BJ (cell line): ENCODE measurements at regions not wholly inside any gene's neighbourhood (a gene's known extent, or its start where the extent isn't known, plus 50 kb on each side); places are given as distances from the start of the nearest gene placed in this dataset.

Source experiments
- CTCF ChIA-PET: fragments of 350-600 bp; formaldehyde crosslinking; extraction: SDS; loops from one replicate; lab custom pipeline; 2021; ENCODE audit warnings: antibody characterized with exemption, inconsistent platforms; lab: Yijun Ruan, JAX
- POLR2A ChIA-PET: fragments of 300-600 bp; sonication (Branson Sonifier 250); formaldehyde crosslinking; extraction: SDS; loops from one replicate; lab custom pipeline; 2021; ENCODE audit warnings: antibody characterized with exemption; lab: Charles Lee
- DNase-seq: peaks from one replicate; pipeline ENCODE4 v3.0.0-alpha.2; 2011; ENCODE audit warnings: low read depth
- H3K27me3 ChIP-seq: 2 replicates; pipeline ENCODE4 v1.6.0; 2011; ENCODE audit warnings: low read length; ENCODE audit not compliant: control insufficient read depth, insufficient read depth
- H3K36me3 ChIP-seq: 2 replicates; pipeline ENCODE4 v1.5.1; 2011; ENCODE audit warnings: low read length; ENCODE audit not compliant: control insufficient read depth, insufficient read depth
- H3K4me3 ChIP-seq: 2 replicates; pipeline ENCODE4 v1.5.1; 2011; ENCODE audit warnings: low read depth, mild to moderate bottlenecking, control low read depth, low read length
- TF ChIP-seq, protein P1 (sequence below): IDR thresholded peaks from 2 replicates; pipeline ENCODE4 v1.5.1; 2011; ENCODE audit warnings: low read depth, mild to moderate bottlenecking, control low read depth, inconsistent platforms, low read length, moderate library complexity; ENCODE audit not compliant: insufficient read depth

DNA sequence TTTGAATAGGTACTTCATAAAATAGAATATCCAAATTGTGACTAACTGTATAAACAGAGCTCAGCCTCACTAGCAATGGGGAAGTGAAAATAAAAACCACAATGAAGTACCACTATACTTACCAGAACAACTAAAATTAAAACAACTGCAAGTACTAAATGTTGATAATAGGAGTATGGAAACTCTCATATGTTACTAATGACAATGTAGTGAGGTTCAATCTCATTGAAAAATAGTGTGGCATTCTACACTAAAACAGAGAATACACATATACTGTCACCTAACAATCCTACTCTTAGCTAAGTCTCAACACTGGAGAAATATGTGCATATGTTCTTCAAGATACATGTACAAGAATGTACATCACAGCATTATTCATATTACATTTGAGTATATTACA lies 132.0 kb upstream of the CARMIL1 start:
- Histone ChIP-seq H3K4me3 (no peak overlapping the region), H3K27me3 (no peaks in the 10 kb centered on the region), H3K36me3 (no peaks in the 10 kb centered on the region)
- CTCF ChIA-PET: no interaction called here
- POLR2A ChIA-PET: no interaction called here
- TF ChIP-seq, protein P1, sequence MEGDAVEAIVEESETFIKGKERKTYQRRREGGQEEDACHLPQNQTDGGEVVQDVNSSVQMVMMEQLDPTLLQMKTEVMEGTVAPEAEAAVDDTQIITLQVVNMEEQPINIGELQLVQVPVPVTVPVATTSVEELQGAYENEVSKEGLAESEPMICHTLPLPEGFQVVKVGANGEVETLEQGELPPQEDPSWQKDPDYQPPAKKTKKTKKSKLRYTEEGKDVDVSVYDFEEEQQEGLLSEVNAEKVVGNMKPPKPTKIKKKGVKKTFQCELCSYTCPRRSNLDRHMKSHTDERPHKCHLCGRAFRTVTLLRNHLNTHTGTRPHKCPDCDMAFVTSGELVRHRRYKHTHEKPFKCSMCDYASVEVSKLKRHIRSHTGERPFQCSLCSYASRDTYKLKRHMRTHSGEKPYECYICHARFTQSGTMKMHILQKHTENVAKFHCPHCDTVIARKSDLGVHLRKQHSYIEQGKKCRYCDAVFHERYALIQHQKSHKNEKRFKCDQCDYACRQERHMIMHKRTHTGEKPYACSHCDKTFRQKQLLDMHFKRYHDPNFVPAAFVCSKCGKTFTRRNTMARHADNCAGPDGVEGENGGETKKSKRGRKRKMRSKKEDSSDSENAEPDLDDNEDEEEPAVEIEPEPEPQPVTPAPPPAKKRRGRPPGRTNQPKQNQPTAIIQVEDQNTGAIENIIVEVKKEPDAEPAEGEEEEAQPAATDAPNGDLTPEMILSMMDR: no peak
- DNase-seq: no peak

DNA sequence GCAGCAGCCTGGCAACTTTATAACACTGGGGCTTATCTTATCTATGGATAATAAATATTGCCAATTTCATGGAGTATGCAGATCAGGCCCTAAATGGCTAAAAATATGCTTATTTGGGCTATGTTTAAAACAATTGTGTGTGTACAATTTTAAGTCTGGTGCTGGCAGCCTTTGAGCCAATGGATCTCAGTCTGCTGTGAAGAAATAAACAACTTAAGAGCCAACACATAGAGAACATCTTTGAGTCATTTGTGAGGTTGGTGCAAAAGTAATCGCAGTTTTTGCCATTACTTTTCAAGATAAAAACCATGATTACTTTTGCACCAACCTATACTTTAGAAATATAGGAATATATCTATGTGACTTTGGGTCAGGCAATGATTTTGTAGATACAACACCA lies 129.1 kb upstream of the CARMIL1 start:
- Histone ChIP-seq H3K27me3 (no peaks in the 10 kb centered on the region), H3K4me3 (no peak overlapping the region), H3K36me3 (no peaks in the 10 kb centered on the region)
- TF ChIP-seq, protein P1: no peak
- CTCF ChIA-PET: no interaction called here
- POLR2A ChIA-PET: no interaction called here
- DNase-seq: no peak

DNA sequence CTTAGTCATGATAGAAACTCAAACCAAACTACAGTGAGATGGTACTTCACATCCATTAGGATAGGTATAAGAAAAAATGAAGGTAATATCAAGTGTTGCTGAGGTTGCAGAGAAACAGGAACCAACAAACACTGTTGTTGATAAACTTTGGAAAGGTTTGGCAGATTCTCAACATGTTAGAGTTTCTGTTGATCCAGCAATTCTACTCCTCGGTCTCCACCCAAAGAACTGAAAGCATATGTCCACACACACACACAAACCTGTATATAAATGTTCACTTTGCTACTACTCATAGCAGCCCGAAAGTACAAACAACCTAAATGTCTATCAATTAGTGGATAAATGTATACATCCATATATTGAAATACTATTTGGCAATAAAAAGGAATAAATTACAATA lies 128.3 kb upstream of the CARMIL1 start:
- Histone ChIP-seq H3K4me3 (no peak overlapping the region), H3K27me3 (no peaks in the 10 kb centered on the region), H3K36me3 (no peaks in the 10 kb centered on the region)
- DNase-seq: no peak
- POLR2A ChIA-PET: no interaction called here
- CTCF ChIA-PET: no interaction called here
- TF ChIP-seq, protein P1: no peak

DNA sequence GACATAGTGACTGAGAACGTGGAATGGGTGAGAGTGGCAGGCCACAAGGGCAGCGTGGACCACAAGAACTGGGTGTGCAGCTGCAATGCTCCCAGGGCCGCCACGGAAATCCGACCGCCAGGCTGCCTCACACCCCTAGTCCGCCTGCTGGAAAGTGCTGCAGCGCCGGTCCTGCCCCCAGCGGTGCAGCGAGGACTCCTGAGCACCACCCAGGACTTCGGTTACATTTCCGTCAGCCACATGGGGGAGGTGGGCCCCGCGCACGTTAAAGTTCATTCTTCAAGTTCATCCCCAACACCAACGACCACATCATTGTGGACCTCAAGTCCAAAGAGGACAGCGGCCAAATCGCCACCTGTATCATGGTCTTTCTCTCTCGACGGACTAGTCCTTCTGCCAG lies 126.1 kb upstream of the CARMIL1 start:
- H3K27me3 ChIP-seq: no peaks in the 10 kb centered on the region
- DNase-seq: no peak
- H3K4me3 ChIP-seq: no peak overlapping the region
- CTCF ChIA-PET: no interaction called here
- TF ChIP-seq, protein P1: no peak
- POLR2A ChIA-PET: no interaction called here
- H3K36me3 ChIP-seq: no peaks in the 10 kb centered on the region

DNA sequence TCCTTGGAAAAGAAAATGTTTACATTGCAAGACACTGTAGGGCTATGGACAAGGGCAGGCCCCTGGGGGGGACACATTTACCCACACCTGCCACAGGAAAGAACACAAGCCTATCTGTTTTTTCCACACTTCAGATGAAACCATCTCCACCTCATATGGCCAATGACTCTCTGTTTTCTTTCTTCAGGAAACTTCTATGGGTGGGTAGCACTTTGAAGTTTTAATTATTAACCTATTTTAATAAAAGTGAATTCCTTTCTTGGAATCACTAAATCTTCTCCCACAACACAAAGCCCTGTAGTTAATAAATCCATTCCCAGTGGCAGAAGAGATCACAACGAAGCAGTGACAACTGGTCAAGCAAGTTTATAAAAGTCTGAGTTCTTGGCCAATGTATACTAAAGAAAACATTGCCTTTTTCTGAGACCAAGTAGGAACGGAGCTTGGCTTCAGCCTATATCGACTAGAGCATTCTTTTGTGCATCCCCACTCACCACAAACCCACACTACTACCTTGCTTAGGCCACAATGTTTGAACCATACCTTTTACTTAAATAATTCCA lies 125.1 kb upstream of the CARMIL1 start:
- Histone ChIP-seq H3K27me3 (no peaks in the 10 kb centered on the region), H3K36me3 (no peaks in the 10 kb centered on the region), H3K4me3 (no peak overlapping the region)
- CTCF ChIA-PET: no interaction called here
- TF ChIP-seq, protein P1: no peak
- no peak for DNase-seq
- POLR2A ChIA-PET: no interaction called here
